Skeletal muscle tissue (tissue), 3 donors: ENCODE measurements at regions not wholly inside any gene's neighbourhood (a gene's known extent, or its start where the extent isn't known, plus 50 kb on each side); places are given as distances from the start of the nearest gene placed in this dataset.
"Not testable (repeated sequence)": the region's sequence is repeated elsewhere in the genome, so short reads cannot be mapped to it uniquely, and the experiment has no call there.

ENCODE experiments used
- H3K27ac ChIP-seq: one replicate; pipeline ENCODE4 v1.7.0; 2013; ENCODE audit warnings: mild to moderate bottlenecking, low read depth, low read length, inconsistent platforms
- H3K27me3 ChIP-seq, 3 donors: one replicate each; pipeline ENCODE4 v1.7.0; 2013; ENCODE audit warnings: low read length in 3 of 3; ENCODE audit not compliant: control insufficient read depth in 3 of 3, insufficient read depth in 3 of 3
- H3K36me3 ChIP-seq, 3 donors: one replicate each; pipeline ENCODE4 v1.7.0; 2013; ENCODE audit warnings: low read length in 3 of 3; ENCODE audit not compliant: control insufficient read depth in 3 of 3, insufficient read depth in 3 of 3
- H3K4me1 ChIP-seq, 3 donors: one replicate each; pipeline ENCODE4 v1.7.0; 2013; ENCODE audit warnings: low read length in 3 of 3, mild to moderate bottlenecking in 3 of 3; ENCODE audit not compliant: control insufficient read depth in 3 of 3, insufficient read depth in 3 of 3
- H3K4me3 ChIP-seq, 3 donors: one replicate each; pipeline ENCODE4 v1.7.0; 2013; ENCODE audit warnings: low read length in 3 of 3
- H3K9ac ChIP-seq, 3 donors: one replicate each; pipeline ENCODE4 v1.7.0; 2013; ENCODE audit warnings: low read length in 3 of 3, mild to moderate bottlenecking in 3 of 3, moderate library complexity in 2 of 3, low read depth in 1 of 3
- H3K9me3 ChIP-seq, 3 donors: one replicate each; pipeline ENCODE4 v1.7.0; 2013; ENCODE audit warnings: low read length in 3 of 3; ENCODE audit not compliant: control insufficient read depth in 3 of 3
- donor health status: Osteomylitis.

DNA sequence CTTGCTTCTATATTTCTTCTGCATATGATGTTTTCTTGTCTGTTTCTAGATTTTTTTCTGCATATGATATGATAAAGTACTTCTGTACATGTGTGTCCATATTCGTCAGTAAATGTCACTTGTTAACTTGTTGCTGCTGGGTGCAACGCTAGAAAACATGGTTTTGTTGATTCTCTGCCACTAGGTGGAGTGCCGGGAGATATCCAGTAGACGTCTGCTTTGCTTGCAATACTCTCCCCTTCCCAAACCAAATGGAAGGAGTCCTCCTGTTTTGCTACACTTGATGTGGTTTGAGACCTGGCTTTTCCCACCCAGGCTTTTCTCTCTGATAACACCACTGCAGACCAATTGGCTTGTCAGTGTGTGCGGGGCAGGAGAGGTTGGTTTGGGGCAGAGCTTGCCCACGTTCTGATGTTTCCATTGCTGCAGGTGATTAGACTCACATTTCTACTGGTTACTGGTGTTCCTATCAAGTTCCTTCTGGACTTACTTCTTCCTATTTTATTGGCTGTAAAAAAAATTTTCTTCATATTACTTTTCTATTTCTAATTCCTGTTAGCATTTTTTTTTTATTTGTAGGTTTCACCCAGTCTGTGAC is 900.0 kb upstream of the CDH10 start:
- Histone ChIP-seq H3K4me3 (no peak overlapping the region), H3K36me3 (no peaks in the 10 kb centered on the region)

DNA sequence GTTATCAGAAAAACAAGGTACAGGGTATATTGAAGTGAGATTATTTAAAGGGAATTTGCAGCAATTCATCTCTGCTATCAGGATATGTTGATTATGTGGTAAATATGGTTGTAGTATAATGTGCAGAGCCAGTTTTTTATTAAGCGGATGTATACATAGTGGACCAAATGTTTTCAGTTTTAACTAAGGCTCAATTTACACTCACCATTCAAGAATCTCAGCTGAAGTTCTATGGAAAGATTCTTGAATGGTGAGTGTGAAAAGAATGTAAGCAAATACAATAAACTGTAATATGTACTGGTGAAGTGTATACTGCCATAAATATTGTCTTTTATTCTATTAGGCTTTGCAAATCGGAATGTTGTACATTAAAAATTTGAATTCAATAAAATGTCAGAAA is 895.9 kb upstream of the CDH10 start:
- Histone ChIP-seq H3K27ac (no peak overlapping the region), H3K9ac (no peak overlapping the region), H3K9me3 (no peaks in the 10 kb centered on the region), H3K27me3 (no peaks in the 10 kb centered on the region), H3K4me3 (no peak overlapping the region), H3K36me3 (no peaks in the 10 kb centered on the region), H3K4me1 (no peaks in the 10 kb centered on the region)

More for the DNA sequence above, 900.0 kb upstream of the CDH10 start:
- Histone ChIP-seq H3K9me3 (no peaks in the 10 kb centered on the region), H3K4me1 (no peaks in the 10 kb centered on the region), H3K27ac (no peak overlapping the region), H3K9ac (no peak overlapping the region), H3K27me3 (no peaks in the 10 kb centered on the region)

DNA sequence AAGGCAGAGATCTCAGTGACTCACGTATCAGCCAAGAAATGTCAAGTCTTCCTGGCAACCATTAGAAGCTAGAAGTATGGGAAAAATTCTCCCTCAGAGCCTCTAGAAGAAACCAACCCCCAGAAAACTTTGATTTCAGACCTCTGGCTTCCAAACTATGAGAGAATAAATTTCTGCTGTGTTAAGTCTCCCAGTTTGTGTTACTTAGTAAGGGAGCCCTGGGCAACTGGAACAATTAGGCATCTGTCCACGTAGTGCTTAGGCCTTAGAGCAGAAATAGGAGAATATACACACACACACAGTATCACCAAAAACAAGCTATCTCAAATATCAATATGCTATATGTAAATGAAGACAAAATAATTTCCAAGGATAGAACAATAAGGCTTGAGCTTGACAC is 894.8 kb upstream of the CDH10 start:
- no peaks in the 10 kb centered on the region for H3K4me1 ChIP-seq
- no peak overlapping the region for H3K9ac ChIP-seq
- H3K27ac ChIP-seq, result no peak overlapping the region
- H3K9me3 ChIP-seq, result no peaks in the 10 kb centered on the region
- no peaks in the 10 kb centered on the region for H3K36me3 ChIP-seq
- H3K4me3 ChIP-seq, result no peak overlapping the region
- no peaks in the 10 kb centered on the region for H3K27me3 ChIP-seq

DNA sequence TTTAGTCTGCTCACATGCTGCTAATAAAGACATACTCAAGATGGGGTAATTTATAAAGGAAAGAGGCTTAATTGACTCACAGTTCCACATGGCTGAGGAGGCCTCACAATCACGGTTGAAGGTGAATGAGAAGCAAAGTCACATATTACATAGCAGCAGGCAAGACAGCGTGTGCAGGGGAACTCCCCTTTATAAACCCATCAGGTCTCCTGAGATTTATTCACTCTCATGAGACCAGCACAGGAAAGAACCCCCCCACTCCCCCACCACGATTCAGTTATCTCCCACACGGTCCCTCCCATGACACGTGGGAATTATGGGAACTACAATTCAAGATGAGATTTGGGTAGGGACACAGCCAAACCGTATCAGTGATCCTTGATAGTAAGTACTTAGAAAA is 891.7 kb upstream of the CDH10 start:
- not testable (repeated sequence) for H3K27me3 ChIP-seq, H3K9me3 ChIP-seq, H3K4me3 ChIP-seq, H3K36me3 ChIP-seq, H3K27ac ChIP-seq, H3K4me1 ChIP-seq, H3K9ac ChIP-seq

DNA sequence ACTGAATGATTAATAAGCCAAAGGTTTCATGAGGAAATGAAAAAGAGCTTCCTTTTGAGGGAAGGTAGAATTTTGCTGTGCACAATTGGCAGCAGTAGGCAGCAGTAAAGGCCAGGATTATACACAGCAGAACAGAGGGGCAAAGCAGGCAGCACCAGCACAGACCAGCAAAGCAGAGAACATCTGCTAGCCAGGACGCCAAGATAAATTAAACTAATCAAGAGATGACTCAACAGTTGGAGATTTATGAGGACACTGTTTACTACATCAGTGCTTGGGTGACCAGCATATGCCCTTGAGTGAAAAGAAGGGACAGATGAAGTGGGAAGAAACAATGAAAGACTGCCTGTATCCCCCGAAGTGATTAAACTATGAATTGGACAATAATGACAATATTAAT is 871.4 kb upstream of the CDH10 start:
- no peak overlapping the region for H3K4me3 ChIP-seq
- no peaks in the 10 kb centered on the region for H3K27me3 ChIP-seq

DNA sequence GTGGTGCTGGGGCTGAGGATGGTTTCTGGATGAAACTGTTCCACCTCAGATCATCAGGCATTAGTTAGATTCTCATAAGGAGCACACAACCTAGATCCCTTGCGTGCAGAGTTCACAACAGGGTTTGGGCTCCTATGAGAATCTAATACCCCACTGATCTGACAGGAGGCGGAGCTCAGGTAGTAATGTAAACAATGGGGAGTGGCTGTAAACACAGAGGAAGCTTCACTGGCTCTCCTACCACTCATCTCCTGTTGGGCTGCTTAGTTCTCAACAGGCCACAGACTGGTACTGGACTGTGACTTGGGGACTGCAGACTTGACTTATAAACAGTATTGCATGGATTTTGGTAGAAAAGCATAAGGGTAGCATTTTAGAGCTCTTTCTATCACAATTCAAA is 870.7 kb upstream of the CDH10 start:
- peaks cover 0 to 2% (median 0%) of the 10 kb centered on the region in 3 donors for H3K9me3 ChIP-seq
- no peaks in the 10 kb centered on the region for H3K27me3 ChIP-seq
- H3K36me3 ChIP-seq, result no peaks in the 10 kb centered on the region
- H3K9ac ChIP-seq, result no peak overlapping the region
- H3K4me3 ChIP-seq, result no peak overlapping the region
- no peaks in the 10 kb centered on the region for H3K4me1 ChIP-seq
- H3K27ac ChIP-seq, result no peak overlapping the region

More for the DNA sequence above, 871.4 kb upstream of the CDH10 start:
- Histone ChIP-seq H3K9me3 (no peaks in the 10 kb centered on the region), H3K36me3 (no peaks in the 10 kb centered on the region), H3K9ac (no peak overlapping the region), H3K4me1 (no peaks in the 10 kb centered on the region), H3K27ac (no peak overlapping the region)

DNA sequence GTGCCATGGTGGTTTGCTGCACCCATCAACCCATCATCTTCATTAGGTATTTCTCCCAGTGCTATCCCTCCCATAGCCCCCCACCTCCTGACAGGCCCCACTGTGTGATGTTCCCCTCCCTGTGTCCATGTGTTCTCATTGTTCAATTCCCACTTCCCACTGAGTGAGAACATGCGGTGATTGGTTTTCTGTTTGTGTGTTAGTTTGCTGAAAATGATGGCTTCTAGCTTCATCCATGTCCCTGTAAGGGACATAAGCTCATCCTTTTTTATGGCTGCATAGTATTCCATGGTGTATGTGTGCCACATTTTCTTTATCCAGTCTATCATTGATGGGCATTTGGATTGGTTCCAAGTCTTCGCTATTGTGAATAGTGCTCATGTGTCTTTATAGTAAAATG is 865.9 kb upstream of the CDH10 start:
- H3K4me1 ChIP-seq, H3K27ac ChIP-seq, H3K36me3 ChIP-seq, H3K9me3 ChIP-seq, H3K27me3 ChIP-seq, H3K4me3 ChIP-seq, H3K9ac ChIP-seq: not testable (repeated sequence)

DNA sequence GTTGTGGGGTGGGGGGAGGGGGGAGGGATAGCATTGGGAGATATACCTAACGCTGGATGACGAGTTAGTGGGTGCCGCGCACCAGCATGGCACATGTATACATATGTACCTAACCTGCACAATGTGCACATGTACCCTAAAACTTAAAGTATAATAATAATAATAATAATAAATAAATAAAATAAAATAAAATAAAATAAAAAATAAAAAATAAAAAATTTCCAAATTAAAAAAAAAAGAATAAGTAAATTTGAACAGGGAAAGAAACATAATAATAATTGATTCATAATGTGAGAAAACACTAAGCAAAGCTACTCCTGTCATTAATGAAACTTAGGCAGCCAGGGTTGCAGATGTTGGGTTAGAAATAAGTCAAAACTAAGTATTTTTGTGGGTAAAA is 863.2 kb upstream of the CDH10 start:
- not testable (repeated sequence) for H3K27ac ChIP-seq

DNA sequence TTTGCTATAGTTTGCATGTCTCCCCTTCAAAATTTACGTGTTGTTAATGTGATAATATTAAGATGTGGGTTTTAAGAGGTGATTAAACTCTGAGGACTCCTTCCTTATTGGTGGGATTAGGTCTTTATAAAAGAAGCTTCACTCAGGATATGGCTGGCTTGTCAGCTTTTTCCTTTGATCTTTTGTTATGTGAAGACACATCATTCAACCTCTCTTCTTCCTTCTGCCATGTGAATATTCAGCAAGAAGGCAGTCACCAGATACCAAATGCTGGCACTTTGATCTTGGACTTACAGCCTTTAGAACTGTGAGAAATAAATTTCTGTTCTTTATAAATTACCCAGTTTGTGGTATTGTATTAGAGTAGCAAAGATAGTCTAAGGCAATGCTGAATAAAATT is 855.9 kb upstream of the CDH10 start:
- Histone ChIP-seq H3K9ac (no peak overlapping the region), H3K27ac (no peak overlapping the region), H3K4me3 (no peak overlapping the region), H3K4me1 (no peaks in the 10 kb centered on the region), H3K27me3 (no peaks in the 10 kb centered on the region), H3K36me3 (no peaks in the 10 kb centered on the region), H3K9me3 (no peaks in the 10 kb centered on the region)

More for the DNA sequence above, 863.2 kb upstream of the CDH10 start:
- H3K36me3 ChIP-seq, H3K27me3 ChIP-seq, H3K9me3 ChIP-seq, H3K9ac ChIP-seq, H3K4me1 ChIP-seq, H3K4me3 ChIP-seq: not testable (repeated sequence)

DNA sequence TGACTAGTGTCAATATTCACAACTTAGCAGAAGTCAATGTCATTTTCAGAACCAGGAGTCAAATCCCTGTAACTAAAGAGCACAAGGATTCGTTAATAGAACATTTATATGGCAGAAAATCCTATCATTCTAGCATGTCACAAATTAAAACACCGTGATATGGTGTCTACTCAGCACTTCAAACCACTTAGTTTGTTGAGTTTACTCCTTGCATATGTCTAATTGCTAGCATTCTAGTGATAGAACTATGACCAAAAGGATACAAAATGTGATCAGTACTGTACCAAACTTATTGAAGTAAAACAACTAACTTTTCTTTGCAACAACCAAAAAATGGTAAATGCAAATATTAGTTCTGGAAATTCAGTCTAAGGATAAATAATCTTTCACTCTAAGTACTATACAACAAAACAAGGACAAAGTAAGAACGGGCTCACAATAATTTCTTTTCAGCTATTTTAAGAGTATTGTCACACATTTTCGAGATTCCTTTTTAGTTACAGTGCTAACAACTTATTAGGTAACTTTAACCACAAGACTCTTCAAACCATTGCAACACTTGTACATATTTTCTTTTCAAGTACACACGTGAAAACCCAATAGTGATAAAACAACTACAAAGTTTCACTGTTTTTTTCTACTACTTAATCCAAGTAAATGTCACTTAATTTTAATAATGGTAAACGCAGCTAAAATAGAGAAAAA is 845.2 kb upstream of the CDH10 start:
- Histone ChIP-seq H3K27me3 (no peaks in the 10 kb centered on the region), H3K4me3 (no peak overlapping the region), H3K9ac (no peak overlapping the region), H3K36me3 (no peaks in the 10 kb centered on the region), H3K4me1 (no peaks in the 10 kb centered on the region), H3K9me3 (no peaks in the 10 kb centered on the region), H3K27ac (no peak overlapping the region)
